GM12891 (cell line): ENCODE measurements at regions not wholly inside any gene's neighbourhood (a gene's known extent, or its start where the extent isn't known, plus 50 kb on each side); places are given as distances from the start of the nearest gene placed in this dataset.

ENCODE experiments used
- DNase-seq: peaks from one replicate; pipeline ENCODE4 v3.0.0; 2011; ENCODE audit warnings: low spot score; ENCODE audit not compliant: insufficient read length
- FAIRE-seq: peaks from 2 replicates; lab custom pipeline; 2011; peaks lifted over from hg19 to GRCh38; lab: Jason Lieb, UNC
- PAX5 ChIP-seq: IDR thresholded peaks from 2 replicates; pipeline ENCODE4 v1.6.1; 2011; ENCODE audit warnings: low read length, moderate library complexity, mild to moderate bottlenecking; ENCODE audit not compliant: insufficient read depth, severe bottlenecking
- POLR2A ChIP-seq: IDR thresholded peaks from 2 replicates; pipeline ENCODE4 v1.6.1; 2011; ENCODE audit warnings: low read depth, low read length, control low read depth
- POLR2AphosphoS5 ChIP-seq: IDR thresholded peaks from 2 replicates; pipeline ENCODE4 v1.6.1; 2011; ENCODE audit warnings: low read depth, low read length, control low read depth
- POU2F2 ChIP-seq: IDR thresholded peaks from 2 replicates; pipeline ENCODE4 v1.6.1; 2011; ENCODE audit warnings: low read depth, mild to moderate bottlenecking, control low read depth, low read length, moderate library complexity
- SPI1 ChIP-seq: IDR thresholded peaks from 2 replicates; pipeline ENCODE4 v1.6.1; 2011; ENCODE audit warnings: low read depth, low read length, control low read depth
- TAF1 ChIP-seq: IDR thresholded peaks from 2 replicates; pipeline ENCODE4 v1.6.1; 2011; ENCODE audit warnings: low read depth, low read length, control low read depth

DNA sequence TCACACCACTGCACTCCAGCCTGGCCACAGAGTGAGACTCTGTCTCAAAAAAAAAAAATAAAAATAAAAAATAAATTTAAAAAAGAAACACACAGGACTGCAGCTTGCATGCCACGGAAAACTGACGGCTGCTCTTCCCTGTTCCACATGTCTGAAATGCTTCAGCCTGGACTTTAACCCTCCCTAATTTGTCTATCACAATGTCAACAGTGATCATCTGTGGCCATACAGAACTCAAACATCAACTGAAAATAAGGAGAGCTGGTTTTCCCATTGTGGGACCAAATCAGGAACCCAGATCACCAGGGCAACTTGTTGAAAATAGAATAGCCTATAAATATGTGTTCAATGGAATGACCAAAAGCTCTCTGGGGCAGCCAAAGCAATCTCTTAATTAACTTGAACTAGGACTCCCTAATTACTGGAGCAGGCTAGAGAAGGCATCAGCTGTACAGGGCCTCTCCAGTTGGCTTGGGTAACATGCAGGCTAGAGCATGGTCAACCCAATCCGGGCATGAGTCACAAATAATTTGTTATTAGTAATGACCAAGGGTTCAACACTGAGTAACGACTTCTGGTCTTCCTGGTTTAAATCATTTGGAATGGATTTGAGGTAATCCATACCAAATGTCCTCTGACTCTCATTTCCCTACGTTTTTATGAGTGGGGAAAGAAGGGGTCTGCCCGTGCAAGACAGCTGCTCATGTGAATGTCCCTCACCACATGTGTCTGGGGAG, 62.7 kb upstream of the KAZN start:
- DNase-seq (no peak), FAIRE-seq (no peak)
- TF ChIP-seq POLR2A, result no peak
- TF ChIP-seq POU2F2, result no peak
- no peak for TF ChIP-seq POLR2AphosphoS5
- TF ChIP-seq TAF1, result no peak
- TF ChIP-seq SPI1, result no peak
- TF ChIP-seq PAX5, result no peak

GRCh38 chr1:14538335-14538734, 60.1 kb upstream of the KAZN start:
- FAIRE-seq, result no peak
- DNase-seq, result no peak
- TF ChIP-seq POU2F2, result no peak
- no peak for TF ChIP-seq TAF1
- no peak for TF ChIP-seq PAX5
- TF ChIP-seq SPI1, result no peak
- no peak for TF ChIP-seq POLR2AphosphoS5
- TF ChIP-seq POLR2A, result no peak

DNA sequence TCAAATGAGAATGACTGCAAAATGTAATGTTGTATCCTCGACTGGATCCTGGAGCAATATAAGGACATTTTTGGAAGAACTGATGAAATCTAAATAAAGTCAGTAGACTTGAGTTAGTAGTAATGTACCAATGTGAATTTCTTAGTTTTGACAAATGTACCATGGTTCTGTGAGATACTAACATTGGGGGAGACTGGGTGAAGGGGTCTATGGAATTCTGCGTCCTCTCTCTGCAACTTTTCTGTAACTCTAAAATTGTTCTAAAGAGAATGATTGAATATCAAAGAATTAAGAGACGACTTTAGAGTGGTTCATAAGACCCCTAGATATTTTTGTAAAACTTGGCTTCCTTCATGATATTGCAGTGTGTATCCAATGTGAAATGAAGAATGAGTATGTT, 59.2 kb upstream of the KAZN start:
- DNase-seq (no peak), FAIRE-seq (no peak)
- TF ChIP-seq POU2F2 (no peak), POLR2AphosphoS5 (no peak), POLR2A (no peak), PAX5 (no peak), TAF1 (no peak), SPI1 (no peak)

DNA sequence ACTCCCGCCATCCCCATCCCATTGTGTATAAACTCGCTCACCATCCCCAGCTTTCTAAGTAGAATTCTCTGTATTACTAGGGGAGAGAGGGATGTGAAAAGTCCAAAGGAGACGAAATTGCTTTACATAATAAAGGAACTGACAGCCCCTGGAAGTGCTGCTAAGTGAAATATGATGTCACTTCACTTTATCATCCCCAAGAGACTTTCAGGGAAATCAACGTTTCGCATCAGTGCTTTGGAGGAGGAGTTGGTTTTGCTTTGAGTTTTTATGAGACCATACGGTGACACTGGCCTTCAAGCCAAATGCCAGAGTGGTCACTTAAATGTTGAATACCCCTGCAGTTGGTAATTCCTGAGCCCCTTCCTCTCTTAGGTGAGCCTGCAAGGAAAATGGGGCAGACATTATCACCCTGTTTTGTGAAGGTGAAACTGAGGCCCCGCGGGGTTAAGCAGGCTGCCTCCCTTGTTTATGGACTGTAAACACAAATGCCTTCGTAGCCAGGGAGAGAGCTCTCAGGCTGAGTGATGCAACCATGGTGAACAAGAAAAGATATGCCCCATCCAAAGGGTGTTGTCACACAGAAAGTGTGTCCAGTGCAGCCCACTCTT, 58.4 kb upstream of the KAZN start:
- FAIRE-seq, result peak; percentile 13
- DNase-seq, result no peak

DNA sequence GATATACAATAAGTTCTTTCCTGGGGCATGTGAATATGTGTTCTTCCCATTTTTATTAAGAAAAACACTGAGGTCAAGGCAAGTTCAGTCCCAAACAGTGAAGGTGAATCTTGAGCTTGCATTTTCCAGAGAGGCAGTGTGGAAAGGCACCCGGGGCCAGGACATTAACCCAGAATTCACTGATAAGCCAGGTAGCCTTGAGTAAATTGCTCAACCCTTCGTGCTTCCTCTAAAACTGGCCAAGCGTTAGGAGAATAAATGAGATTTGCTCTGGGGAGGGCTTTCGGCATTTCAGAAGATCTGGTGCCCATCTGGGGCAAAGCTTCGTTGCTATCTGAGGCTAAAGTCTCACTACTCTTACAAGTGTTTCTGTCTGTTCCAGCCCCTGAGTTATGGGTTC, 57.1 kb upstream of the KAZN start:
- no peak for DNase-seq
- FAIRE-seq, result no peak
- TF ChIP-seq POU2F2 (no peak), SPI1 (no peak), POLR2AphosphoS5 (no peak), POLR2A (no peak), PAX5 (no peak), TAF1 (no peak)

More for the DNA sequence above, 58.4 kb upstream of the KAZN start:
- no peak for TF ChIP-seq POU2F2
- no peak for TF ChIP-seq POLR2A
- no peak for TF ChIP-seq PAX5
- no peak for TF ChIP-seq POLR2AphosphoS5
- no peak for TF ChIP-seq SPI1
- no peak for TF ChIP-seq TAF1

DNA sequence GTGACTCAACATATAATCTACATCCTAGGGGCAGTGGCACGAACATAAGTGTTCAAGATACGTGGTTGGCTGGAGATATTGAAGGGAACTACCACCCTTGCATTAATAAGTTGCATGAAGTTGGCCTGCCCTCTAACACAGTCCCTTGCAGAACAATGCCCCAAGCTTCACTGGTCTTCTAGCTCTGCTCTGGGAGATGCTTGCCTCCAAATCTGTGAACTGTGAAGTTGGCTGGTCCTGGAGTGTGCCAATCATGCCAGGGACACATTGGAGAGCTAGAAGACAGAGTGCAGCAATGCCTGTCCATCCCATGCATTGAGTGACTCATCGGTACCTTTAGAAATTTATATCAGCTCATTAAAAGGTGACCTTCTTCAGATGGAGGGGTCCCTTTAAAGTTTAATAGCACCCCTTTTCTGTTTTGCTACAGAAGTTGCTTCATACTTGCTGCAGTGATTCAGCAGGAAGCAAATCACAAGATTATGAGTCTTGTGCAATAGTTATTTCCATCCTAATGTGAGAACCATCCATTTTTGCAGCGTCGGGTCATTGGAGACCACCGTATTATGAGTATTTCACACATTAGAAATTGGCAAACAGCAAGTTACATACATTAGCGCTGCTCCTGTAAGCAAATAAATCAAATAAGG, 55.2 kb upstream of the KAZN start:
- TF ChIP-seq SPI1 (no peak), TAF1 (no peak), PAX5 (no peak)
- DNase-seq (no peak), FAIRE-seq (no peak)

GRCh38 chr1:14544319-14544718, 54.2 kb upstream of the KAZN start:
- TF ChIP-seq POLR2A, result no peak
- no peak for TF ChIP-seq POLR2AphosphoS5
- FAIRE-seq (no peak), DNase-seq (no peak)

GRCh38 chr1:14545422-14546025, 53.0 kb upstream of the KAZN start:
- no peak for FAIRE-seq
- no peak for TF ChIP-seq SPI1
- TF ChIP-seq POU2F2, result no peak
- no peak for TF ChIP-seq POLR2A
- TF ChIP-seq PAX5, result no peak
- TF ChIP-seq POLR2AphosphoS5, result no peak
- TF ChIP-seq TAF1, result no peak

GRCh38 chr1:14546416-14546815, 52.1 kb upstream of the KAZN start:
- TF ChIP-seq POLR2AphosphoS5 (no peak), POLR2A (no peak), PAX5 (no peak), SPI1 (no peak), POU2F2 (no peak), TAF1 (no peak)
- FAIRE-seq (no peak), DNase-seq (no peak)

More at GRCh38 chr1:14545422-14546025, 53.0 kb upstream of the KAZN start:
- DNase-seq, result no peak
